ENCODE measurements at regions not wholly inside any gene's neighbourhood (a gene's known extent, or its start where the extent isn't known, plus 50 kb on each side); places are given as distances from the start of the nearest gene placed in this dataset.

GRCh38 chr4:10873809-10874208 lies 189.2 kb upstream of the CLNK start:
- TF ChIP-seq, protein P1, sequence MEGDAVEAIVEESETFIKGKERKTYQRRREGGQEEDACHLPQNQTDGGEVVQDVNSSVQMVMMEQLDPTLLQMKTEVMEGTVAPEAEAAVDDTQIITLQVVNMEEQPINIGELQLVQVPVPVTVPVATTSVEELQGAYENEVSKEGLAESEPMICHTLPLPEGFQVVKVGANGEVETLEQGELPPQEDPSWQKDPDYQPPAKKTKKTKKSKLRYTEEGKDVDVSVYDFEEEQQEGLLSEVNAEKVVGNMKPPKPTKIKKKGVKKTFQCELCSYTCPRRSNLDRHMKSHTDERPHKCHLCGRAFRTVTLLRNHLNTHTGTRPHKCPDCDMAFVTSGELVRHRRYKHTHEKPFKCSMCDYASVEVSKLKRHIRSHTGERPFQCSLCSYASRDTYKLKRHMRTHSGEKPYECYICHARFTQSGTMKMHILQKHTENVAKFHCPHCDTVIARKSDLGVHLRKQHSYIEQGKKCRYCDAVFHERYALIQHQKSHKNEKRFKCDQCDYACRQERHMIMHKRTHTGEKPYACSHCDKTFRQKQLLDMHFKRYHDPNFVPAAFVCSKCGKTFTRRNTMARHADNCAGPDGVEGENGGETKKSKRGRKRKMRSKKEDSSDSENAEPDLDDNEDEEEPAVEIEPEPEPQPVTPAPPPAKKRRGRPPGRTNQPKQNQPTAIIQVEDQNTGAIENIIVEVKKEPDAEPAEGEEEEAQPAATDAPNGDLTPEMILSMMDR (IDR thresholded peaks at IDR 0.05): no peak
- TF ChIP-seq POLR2A (IDR thresholded peaks at IDR 0.05) (no peak), POLR2AphosphoS5 (IDR thresholded peaks at IDR 0.05; ENCODE audit: insufficient read depth in 1 of 2, low read depth in 1 of 2) (no peak)
